Activated gamma-delta T cell treated with anti-CD3 and anti-CD28 coated beads, Interleukin-2, amount 50 U/mL, for 16 hours (primary cell): ENCODE measurements at regions not wholly inside any gene's neighbourhood (a gene's known extent, or its start where the extent isn't known, plus 50 kb on each side); places are given as distances from the start of the nearest gene placed in this dataset.

Source experiments
- DNase-seq: peaks from one replicate; pipeline ENCODE4 v3.0.0-alpha.2; 2020; ENCODE audit warnings: low read depth

DNA sequence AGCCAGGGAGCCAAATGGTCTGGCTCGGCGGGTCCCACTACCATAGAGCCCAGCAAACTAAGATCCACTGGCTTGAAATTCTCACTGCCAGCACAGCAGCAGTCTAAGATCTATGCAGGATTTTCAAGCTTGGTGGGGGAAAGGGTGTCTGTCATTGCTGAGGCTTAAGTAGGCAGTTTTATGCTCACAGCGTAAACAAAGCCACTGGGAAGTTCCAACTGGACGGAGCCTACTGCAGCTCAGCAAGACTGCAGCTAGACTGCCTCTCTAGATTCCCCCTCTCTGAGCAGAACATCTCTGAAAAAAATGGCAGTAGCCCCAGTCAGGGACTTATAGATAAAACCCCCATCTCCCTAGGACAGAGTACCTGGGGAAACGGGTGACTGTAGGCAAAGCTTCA, 277.6 kb upstream of the PHF14 start:
- DNase-seq: no peak

DNA sequence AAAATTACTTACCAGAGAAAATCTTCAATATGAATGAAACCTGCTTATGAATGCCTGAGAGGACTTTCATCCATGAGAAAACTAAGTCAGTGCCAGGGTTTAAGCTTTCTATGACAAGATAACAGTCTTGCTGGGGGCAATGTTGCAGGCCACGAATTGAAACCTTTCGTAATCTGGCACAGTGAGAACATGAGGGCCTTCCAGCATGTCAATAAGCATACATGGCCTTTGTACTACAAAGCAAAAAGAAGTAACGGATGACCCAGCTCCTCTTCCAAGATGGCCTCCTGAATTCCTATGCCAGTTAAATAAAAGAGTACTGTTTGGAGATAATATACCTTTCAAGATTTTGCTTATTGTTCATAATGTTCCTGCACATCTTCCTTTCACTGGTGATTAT, 270.6 kb upstream of the PHF14 start:
- DNase-seq: no peak

- DNase-seq: no peak
Measured at GRCh38 chr7:10703981-10704380, 269.7 kb upstream of the PHF14 start.

DNA sequence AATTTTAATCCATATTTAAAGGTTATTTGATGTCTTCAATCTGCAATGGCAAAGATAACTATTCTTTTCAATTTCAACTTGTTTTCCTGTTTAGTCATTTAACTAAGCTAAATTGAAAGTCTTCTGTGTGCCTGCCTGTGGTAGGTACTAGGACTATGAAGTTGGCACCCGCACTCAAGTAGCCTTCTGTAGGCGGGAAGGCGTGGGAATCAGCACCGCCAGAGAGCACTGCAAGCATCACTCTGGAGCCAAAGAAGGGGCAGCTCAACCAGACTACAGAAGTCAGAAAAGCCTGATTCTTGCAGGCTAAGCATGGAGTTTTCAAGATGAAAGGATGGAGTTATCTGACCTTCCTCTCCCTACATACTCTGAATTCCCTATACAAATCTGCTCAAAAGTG, 269.0 kb upstream of the PHF14 start:
- DNase-seq: no peak

- no peak for DNase-seq
Measured at GRCh38 chr7:10706875-10707493, 266.7 kb upstream of the PHF14 start.

- DNase-seq: no peak
Measured at GRCh38 chr7:10707519-10707918, 266.2 kb upstream of the PHF14 start.

DNA sequence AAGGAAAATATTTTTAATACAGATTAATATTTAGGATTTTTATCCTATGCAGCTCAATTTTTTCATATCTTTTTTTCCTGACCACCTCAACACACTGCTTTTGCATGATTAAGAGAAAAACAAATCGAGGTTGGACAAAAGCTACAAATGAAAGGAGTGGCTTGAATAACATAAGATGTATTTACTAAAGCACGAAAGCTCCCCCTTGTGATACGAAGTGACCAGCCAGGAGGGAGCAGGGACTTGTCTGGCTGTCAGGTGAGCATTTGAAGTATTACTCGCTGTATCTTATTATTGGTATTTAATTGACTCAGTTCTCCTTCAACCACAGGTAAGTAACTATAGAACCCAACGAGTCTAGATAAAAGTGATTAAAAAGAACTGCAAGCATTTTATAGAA, 265.2 kb upstream of the PHF14 start:
- no peak for DNase-seq

GRCh38 chr7:10718768-10719167, 254.9 kb upstream of the PHF14 start:
- DNase-seq: no peak

DNA sequence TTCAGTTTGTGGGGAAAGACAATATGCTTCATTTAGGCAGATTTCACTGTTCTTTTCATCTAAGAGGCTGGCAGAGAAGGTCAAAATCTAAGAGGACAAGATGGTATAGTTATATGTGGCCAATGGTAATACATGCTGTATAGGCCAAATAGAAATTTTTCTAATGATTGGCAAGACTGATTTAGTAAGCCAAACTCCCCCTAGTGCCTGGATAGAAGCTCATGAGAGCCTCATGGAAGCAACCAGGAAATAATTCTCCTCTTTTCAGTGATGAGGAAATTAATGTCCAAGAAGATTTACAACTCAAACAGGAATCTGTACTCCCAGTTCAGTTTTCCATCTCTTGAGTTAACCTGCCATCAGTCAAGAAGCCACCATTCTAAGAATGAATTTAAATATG, 253.6 kb upstream of the PHF14 start:
- no peak for DNase-seq

DNA sequence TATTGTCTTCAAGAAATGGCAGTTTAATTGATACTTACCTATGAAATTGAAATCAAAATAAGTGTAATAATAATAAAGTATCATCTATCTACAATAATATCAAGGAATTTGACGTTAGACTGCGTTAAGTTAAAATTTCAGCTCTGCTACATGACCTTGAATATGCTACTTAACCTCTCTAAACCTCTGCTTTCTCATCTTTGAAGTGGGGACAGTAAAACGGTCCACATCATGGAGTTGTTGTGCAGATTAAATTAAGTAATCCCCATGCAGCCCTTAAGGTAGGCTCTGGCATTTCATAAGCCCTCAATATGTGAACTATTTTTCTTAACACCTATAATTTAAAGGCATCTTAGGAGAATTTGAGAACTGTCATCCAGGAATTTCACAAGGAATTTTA, 252.4 kb upstream of the PHF14 start:
- DNase-seq: no peak

GRCh38 chr7:10723832-10724231, 249.8 kb upstream of the PHF14 start:
- DNase-seq: no peak

DNA sequence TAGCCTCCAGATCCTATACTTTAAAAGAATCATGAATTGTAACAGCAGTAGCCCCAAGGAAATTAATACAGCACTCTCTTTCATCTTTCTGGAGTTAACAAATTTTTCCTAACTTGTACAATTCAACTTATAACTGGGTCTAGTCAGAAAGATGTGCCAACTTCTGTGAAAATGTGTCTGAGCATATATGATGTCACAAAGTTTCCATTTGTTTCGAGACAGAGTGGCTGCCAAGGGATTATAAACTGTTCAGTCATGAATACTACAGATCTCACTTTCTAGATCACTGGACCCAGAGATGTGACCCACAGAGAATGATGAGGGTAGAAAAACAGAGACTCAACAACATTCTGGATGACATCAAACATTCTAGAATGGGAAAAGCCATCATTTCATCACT, 249.2 kb upstream of the PHF14 start:
- DNase-seq: no peak

GRCh38 chr7:10727636-10728035, 246.0 kb upstream of the PHF14 start:
- DNase-seq: no peak

DNA sequence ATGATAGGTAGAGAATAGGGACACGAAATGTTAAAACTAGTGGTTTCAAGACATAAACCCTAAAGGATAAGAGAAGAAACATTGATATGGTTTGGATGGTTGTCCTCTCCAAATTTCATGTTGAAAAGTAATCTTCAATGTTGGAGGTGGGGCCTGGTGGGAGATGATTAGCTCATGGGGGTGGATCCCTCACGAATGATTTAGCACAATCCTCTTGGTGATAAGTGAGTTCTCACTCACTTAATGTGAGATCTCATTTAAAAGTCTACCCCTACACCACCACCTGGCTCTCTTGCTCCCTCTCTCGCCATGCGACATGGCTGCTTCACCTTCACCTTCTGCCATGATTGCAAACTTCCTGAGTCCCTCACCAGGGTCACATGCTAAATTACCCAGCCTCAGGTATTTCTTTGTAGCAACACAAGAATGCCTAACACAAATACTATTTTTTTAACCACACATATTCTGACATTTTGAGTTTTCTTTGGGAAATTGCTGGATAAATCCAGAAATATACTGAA, 242.4 kb upstream of the PHF14 start:
- no peak for DNase-seq

- DNase-seq: no peak
Measured at GRCh38 chr7:10733747-10734146, 239.9 kb upstream of the PHF14 start.

DNA sequence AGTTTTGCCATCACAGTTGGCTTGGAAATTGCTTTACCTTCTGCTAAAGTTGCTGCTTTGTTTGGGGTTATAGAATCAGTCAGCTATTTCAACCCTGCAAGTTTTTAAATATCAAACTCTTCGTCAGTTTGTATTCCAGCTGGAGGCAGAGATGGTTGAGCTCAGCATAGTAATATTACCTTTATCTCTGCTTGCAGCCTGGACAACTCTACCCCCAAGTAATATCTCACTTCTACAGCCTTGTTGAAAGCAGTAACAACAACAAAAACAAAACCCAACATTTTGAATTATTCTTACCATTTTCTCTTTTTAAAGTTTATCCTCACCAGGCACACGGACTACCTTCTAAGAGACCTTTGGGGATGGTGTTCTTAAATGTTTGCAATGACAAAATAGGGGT, 239.1 kb upstream of the PHF14 start:
- DNase-seq: no peak

GRCh38 chr7:10739401-10739800, 234.3 kb upstream of the PHF14 start:
- no peak for DNase-seq

DNA sequence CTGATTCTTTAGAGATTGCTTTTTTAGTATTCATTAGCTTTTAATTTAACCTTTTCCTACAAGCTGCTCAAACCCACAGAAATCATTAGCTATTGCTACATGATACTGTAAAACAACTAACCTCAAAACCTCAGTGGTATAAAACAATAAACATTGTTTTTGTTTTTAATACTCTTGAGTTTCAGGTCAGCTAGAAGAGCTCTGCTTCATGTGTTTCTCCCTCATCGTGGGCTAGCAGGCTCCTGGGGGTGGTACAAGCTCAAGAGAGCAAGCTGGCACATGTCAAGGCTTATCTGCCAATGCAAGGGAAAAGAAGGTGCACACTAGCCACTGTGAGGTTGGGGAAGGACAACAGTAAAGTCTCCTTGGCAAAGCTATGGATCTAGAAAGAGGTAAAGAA, 232.9 kb upstream of the PHF14 start:
- DNase-seq: no peak

- no peak for DNase-seq
Measured at GRCh38 chr7:10756981-10757380, 216.7 kb upstream of the PHF14 start.

GRCh38 chr7:10759120-10759519, 214.6 kb upstream of the PHF14 start:
- DNase-seq: no peak

DNA sequence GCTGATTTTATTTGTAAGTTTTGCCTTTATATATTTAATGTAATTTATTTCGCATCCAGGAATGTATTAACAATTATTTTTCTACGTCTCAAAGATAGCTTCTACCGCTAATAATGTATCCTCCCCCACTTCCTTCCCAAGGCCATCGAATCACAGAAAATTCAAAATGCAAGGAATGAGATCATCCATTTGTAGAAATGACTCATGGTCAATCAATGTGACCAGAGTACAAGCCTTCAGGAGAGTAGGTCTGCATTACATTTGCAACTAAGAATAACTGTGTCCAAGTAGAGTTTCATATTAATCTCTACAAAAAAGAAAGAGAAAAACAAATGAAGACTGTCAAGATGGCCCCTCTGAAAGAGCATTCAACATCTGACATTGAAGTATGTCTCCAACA, 205.9 kb upstream of the PHF14 start:
- no peak for DNase-seq

- DNase-seq: no peak
Measured at GRCh38 chr7:10770176-10770575, 203.5 kb upstream of the PHF14 start.

DNA sequence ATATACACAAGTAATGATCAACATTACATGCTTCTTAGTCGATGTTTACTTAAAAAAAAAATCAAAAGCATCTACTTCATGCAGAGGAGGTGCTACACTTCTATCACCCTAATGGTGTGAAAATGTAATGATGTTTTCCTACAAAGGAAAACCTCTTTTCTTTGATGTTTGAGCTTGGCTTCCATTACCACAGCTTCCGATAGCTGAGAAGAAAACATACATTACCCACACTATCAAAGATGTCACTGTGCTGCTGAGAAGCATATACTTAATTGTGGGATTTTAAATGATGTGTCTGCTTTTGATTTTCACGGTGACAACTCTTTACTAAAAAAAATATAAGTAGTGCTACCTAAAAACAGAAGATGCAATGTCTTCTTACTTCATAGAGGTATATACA, 200.2 kb upstream of the PHF14 start:
- DNase-seq: no peak
